Osteoblast (primary cell): ENCODE measurements at regions not wholly inside any gene's neighbourhood (a gene's known extent, or its start where the extent isn't known, plus 50 kb on each side); places are given as distances from the start of the nearest gene placed in this dataset.

Source experiments
- DNase-seq: peaks from one replicate; pipeline ENCODE4 v3.0.0; 2011; ENCODE audit warnings: low spot score, mixed read lengths; ENCODE audit not compliant: insufficient read length; ENCODE audit errors: missing footprints
- H2AFZ ChIP-seq: 2 replicates; pipeline ENCODE4 v1.6.0; 2011; ENCODE audit warnings: mild to moderate bottlenecking, low read length
- H3K27ac ChIP-seq: 2 replicates; pipeline ENCODE4 v1.5.1; 2011; ENCODE audit warnings: mild to moderate bottlenecking, low read depth, low read length, moderate library complexity
- H3K27me3 ChIP-seq: 2 replicates; pipeline ENCODE4 v1.6.0; 2012; ENCODE audit warnings: mild to moderate bottlenecking, control low read depth, inconsistent platforms, low read length, moderate library complexity; ENCODE audit not compliant: insufficient read depth
- H3K36me3 ChIP-seq: 2 replicates; pipeline ENCODE4 v1.5.1; 2011; ENCODE audit warnings: mild to moderate bottlenecking, low read length, control low read depth, moderate library complexity; ENCODE audit not compliant: insufficient read depth
- H3K4me1 ChIP-seq: 2 replicates; pipeline ENCODE4 v1.5.1; 2011; ENCODE audit warnings: mild to moderate bottlenecking, low read length, control low read depth, moderate library complexity; ENCODE audit not compliant: insufficient read depth
- H3K4me2 ChIP-seq: 2 replicates; pipeline ENCODE4 v1.6.0; 2011; ENCODE audit warnings: mild to moderate bottlenecking, low read length; ENCODE audit not compliant: insufficient read depth
- H3K4me3 ChIP-seq: fragments of 200-600 bp; sonication (generic); 3 replicates; pipeline ENCODE4 v1.5.1; 2012; ENCODE audit warnings: mild to moderate bottlenecking, low read length, inconsistent platforms; ENCODE audit not compliant: insufficient read depth
- H3K79me2 ChIP-seq: 2 replicates; pipeline ENCODE4 v1.6.0; 2012; ENCODE audit warnings: mild to moderate bottlenecking, low read length, control low read depth, inconsistent platforms; ENCODE audit not compliant: insufficient read depth
- H3K9me3 ChIP-seq: 2 replicates; pipeline ENCODE4 v1.5.1; 2011; ENCODE audit warnings: low read depth, low read length, control low read depth
- H4K20me1 ChIP-seq: 2 replicates; pipeline ENCODE4 v1.6.0; 2012; ENCODE audit warnings: mild to moderate bottlenecking, low read length, control low read depth; ENCODE audit not compliant: insufficient read depth
- CTCF ChIP-seq: IDR thresholded peaks from 2 replicates; pipeline ENCODE4 v1.5.1; 2011; ENCODE audit warnings: mild to moderate bottlenecking, low read depth, low read length, moderate library complexity; ENCODE audit errors: extremely low read depth

- no peaks in the 10 kb centered on the region for H3K36me3 ChIP-seq
- H3K9me3 ChIP-seq, result no peaks in the 10 kb centered on the region
- H3K4me2 ChIP-seq, result no peak overlapping the region
- H3K4me1 ChIP-seq, result no peaks in the 10 kb centered on the region
- H3K4me3 ChIP-seq, result no peak overlapping the region
- TF ChIP-seq CTCF, result no peak
- H2AFZ ChIP-seq, result no peak overlapping the region
- H3K27me3 ChIP-seq, result no peaks in the 10 kb centered on the region
- no peaks in the 10 kb centered on the region for H3K79me2 ChIP-seq
- no peak overlapping the region for H3K27ac ChIP-seq
- no peaks in the 10 kb centered on the region for H4K20me1 ChIP-seq
- no peak for DNase-seq
Measured at GRCh38 chr14:49364752-49365117, 221.4 kb downstream of the RPS29 start.

- Histone ChIP-seq H2AFZ (no peak overlapping the region), H3K4me1 (no peaks in the 10 kb centered on the region), H3K4me2 (no peak overlapping the region), H3K79me2 (no peaks in the 10 kb centered on the region), H3K27me3 (no peaks in the 10 kb centered on the region), H3K27ac (no peak overlapping the region), H3K9me3 (no peaks in the 10 kb centered on the region), H3K4me3 (no peak overlapping the region), H4K20me1 (no peaks in the 10 kb centered on the region), H3K36me3 (no peaks in the 10 kb centered on the region)
- DNase-seq, result no peak
- no peak for TF ChIP-seq CTCF
Measured at GRCh38 chr14:49363821-49364751, 222.1 kb downstream of the RPS29 start.

- H3K79me2 ChIP-seq, result no peaks in the 10 kb centered on the region
- no peaks in the 10 kb centered on the region for H3K9me3 ChIP-seq
- H3K4me3 ChIP-seq, result no peak overlapping the region
- no peak overlapping the region for H3K27ac ChIP-seq
- H3K4me2 ChIP-seq, result no peak overlapping the region
- DNase-seq, result no peak
- no peaks in the 10 kb centered on the region for H3K4me1 ChIP-seq
- no peak for TF ChIP-seq CTCF
- H3K27me3 ChIP-seq, result no peaks in the 10 kb centered on the region
- no peak overlapping the region for H2AFZ ChIP-seq
- H3K36me3 ChIP-seq, result no peaks in the 10 kb centered on the region
- no peaks in the 10 kb centered on the region for H4K20me1 ChIP-seq
Measured at GRCh38 chr14:49362916-49363315, 223.3 kb downstream of the RPS29 start.

- H3K4me3 ChIP-seq, result no peak overlapping the region
- H3K36me3 ChIP-seq, result no peaks in the 10 kb centered on the region
- no peaks in the 10 kb centered on the region for H4K20me1 ChIP-seq
- no peak for DNase-seq
- H3K4me2 ChIP-seq, result no peak overlapping the region
- H3K27me3 ChIP-seq, result no peaks in the 10 kb centered on the region
- no peak overlapping the region for H2AFZ ChIP-seq
- H3K9me3 ChIP-seq, result no peaks in the 10 kb centered on the region
- no peaks in the 10 kb centered on the region for H3K4me1 ChIP-seq
- no peak for TF ChIP-seq CTCF
- H3K27ac ChIP-seq, result no peak overlapping the region
- H3K79me2 ChIP-seq, result no peaks in the 10 kb centered on the region
Measured at GRCh38 chr14:49339130-49339529, 247.1 kb downstream of the RPS29 start.
